ENCODE measurements at regions not wholly inside any gene's neighbourhood (a gene's known extent, or its start where the extent isn't known, plus 50 kb on each side); places are given as distances from the start of the nearest gene placed in this dataset.

GRCh38 chr2:144279165-144279564 lies 240.8 kb downstream of the ZEB2 start:
- H3K4me1 Mint-ChIP-seq = no peaks in the 10 kb centered on the region
- H3K27me3 Mint-ChIP-seq (ENCODE audit: low read depth) = no peaks in the 10 kb centered on the region
- H3K9me3 Mint-ChIP-seq = no peaks in the 10 kb centered on the region
- no peak overlapping the region for H3K27ac Mint-ChIP-seq
- H3K4me3 Mint-ChIP-seq = no peak overlapping the region
- peaks cover 4% of the 10 kb centered on the region for H3K36me3 Mint-ChIP-seq (ENCODE audit: low read depth)
- no peak for TF ChIP-seq CTCF (IDR thresholded peaks at IDR 0.05; ENCODE audit: unreplicated experiment in 3 of 3)

DNA sequence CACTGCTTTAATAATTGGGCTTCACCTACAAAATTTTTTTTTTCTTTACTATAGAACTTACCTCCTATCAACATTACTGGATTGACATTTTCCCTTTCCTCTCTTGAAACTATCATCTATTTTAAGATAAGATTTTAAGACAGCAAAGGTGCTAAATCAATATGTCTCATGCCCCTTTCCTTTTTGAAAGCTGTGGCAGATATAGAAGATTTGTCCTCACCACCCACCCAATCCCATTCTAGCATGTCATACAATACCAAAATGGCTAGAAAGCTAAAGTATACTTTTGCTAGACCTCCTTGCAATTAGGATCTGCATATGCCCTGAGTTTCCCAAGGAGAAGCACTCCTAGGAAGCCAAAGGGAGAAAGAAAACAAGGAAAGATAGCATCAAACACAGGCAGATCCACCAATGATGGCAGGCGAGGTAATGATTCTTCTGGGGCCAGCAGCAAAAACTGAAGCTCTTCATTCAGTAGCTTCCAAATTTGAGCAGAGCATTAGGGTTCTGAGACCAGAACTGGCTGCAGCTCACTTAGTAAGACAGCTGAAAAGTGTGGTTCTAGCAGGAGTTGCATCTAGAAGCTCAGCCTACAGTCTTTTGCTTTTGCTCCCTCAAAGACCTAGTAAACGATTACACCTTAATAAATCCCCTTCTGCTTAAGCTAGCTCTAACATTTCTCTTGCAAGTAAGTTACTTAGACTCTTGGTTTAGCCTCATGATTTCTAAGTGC lies 242.1 kb downstream of the ZEB2 start:
- Mint-ChIP-seq H3K36me3 (ENCODE audit: low read depth) (peaks cover 9% of the 10 kb centered on the region), H3K4me1 (no peaks in the 10 kb centered on the region), H3K27ac (no peak overlapping the region), H3K27me3 (ENCODE audit: low read depth) (no peaks in the 10 kb centered on the region), H3K4me3 (no peak overlapping the region), H3K9me3 (peaks cover 4% of the 10 kb centered on the region)
- TF ChIP-seq CTCF (IDR thresholded peaks at IDR 0.05; ENCODE audit: unreplicated experiment in 3 of 3) = no peak

GRCh38 chr2:144275340-144275739 lies 244.6 kb downstream of the ZEB2 start:
- no peak overlapping the region for H3K4me3 Mint-ChIP-seq
- H3K27me3 Mint-ChIP-seq (ENCODE audit: low read depth) = no peaks in the 10 kb centered on the region
- TF ChIP-seq CTCF (IDR thresholded peaks at IDR 0.05; ENCODE audit: unreplicated experiment in 3 of 3) = no peak
- peaks cover 4% of the 10 kb centered on the region for H3K9me3 Mint-ChIP-seq
- peaks cover 9% of the 10 kb centered on the region for H3K36me3 Mint-ChIP-seq (ENCODE audit: low read depth)
- H3K27ac Mint-ChIP-seq = no peak overlapping the region
- peaks cover 4% of the 10 kb centered on the region for H3K4me1 Mint-ChIP-seq

- no peak overlapping the region for H3K4me3 Mint-ChIP-seq
- peaks cover 4% of the 10 kb centered on the region for H3K9me3 Mint-ChIP-seq
- no peaks in the 10 kb centered on the region for H3K27me3 Mint-ChIP-seq (ENCODE audit: low read depth)
- peaks cover 9% of the 10 kb centered on the region for H3K36me3 Mint-ChIP-seq (ENCODE audit: low read depth)
- peaks cover 4% of the 10 kb centered on the region for H3K4me1 Mint-ChIP-seq
- no peak for TF ChIP-seq CTCF (IDR thresholded peaks at IDR 0.05; ENCODE audit: unreplicated experiment in 3 of 3)
- H3K27ac Mint-ChIP-seq = no peak overlapping the region
Measured at GRCh38 chr2:144274131-144274530, 245.8 kb downstream of the ZEB2 start.

DNA sequence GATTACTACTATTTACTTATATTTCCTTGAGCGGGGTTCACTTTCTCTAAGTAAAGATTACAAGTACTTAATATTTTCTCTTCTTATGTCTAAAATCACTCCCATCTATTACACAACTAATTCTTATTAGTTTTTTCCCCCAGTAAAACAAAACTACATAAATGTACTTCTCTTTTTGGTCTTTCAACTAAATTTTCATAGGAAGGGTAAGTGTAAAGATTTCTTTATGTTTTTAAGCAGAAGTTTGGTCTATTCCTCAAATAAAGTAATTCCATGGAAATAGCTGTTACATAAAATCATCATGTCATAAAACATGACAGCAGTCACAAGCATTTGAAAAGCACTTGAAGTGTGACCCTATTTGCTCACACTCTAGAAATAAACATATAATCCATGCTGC lies 249.0 kb downstream of the ZEB2 start:
- Mint-ChIP-seq H3K27ac (no peak overlapping the region), H3K4me3 (no peak overlapping the region), H3K4me1 (peaks cover 4% of the 10 kb centered on the region), H3K9me3 (peaks cover 4% of the 10 kb centered on the region), H3K36me3 (ENCODE audit: low read depth) (peaks cover 9% of the 10 kb centered on the region), H3K27me3 (ENCODE audit: low read depth) (no peaks in the 10 kb centered on the region)
- no peak for TF ChIP-seq CTCF (IDR thresholded peaks at IDR 0.05; ENCODE audit: unreplicated experiment in 3 of 3)

GRCh38 chr2:144268036-144268678 lies 251.8 kb downstream of the ZEB2 start:
- Mint-ChIP-seq H3K36me3 (ENCODE audit: low read depth) (peaks cover under 1% of the 10 kb centered on the region), H3K4me1 (peaks cover 4% of the 10 kb centered on the region), H3K9me3 (no peaks in the 10 kb centered on the region), H3K27me3 (ENCODE audit: low read depth) (no peaks in the 10 kb centered on the region), H3K27ac (no peak overlapping the region), H3K4me3 (no peak overlapping the region)
- no peak for TF ChIP-seq CTCF (IDR thresholded peaks at IDR 0.05; ENCODE audit: unreplicated experiment in 3 of 3)
